H4 (cell line): ENCODE measurements at regions not wholly inside any gene's neighbourhood (a gene's known extent, or its start where the extent isn't known, plus 50 kb on each side); places are given as distances from the start of the nearest gene placed in this dataset.
A peak's percentile ranks its signal among the peaks of the same experiment; 100 is the strongest.

Experiments used
- DNase-seq: peaks from one replicate; pipeline ENCODE4 v3.0.0-alpha.2; 2015; ENCODE audit warnings: low spot score

DNA sequence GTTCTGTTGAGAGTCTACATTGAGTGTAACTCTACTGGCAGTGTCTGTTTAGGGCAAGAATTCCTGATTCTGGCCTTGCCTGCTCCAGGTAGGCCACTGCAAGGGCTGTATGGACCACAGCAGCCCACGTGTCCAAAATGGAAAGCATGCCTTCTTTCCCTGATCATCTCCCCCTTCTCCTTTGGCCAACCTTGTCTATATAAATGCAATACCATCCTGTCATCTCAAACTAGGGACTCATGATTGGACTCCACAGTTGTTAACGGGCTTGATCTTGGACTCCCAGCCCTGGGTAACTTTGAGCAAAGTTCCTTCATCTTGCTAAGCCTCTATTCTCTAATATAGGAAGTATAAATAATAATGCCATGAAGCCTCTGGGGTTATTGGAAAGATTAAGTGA, 533.6 kb downstream of the BNC2 start:
- no peak for DNase-seq

- DNase-seq = peak; percentile 55
These were observed 533.0 kb downstream of the BNC2 start for GRCh38 chr9:16337322-16338029.

GRCh38 chr9:16341177-16341576, 529.3 kb downstream of the BNC2 start:
- no peak for DNase-seq

GRCh38 chr9:16342246-16343020, 528.0 kb downstream of the BNC2 start:
- DNase-seq = no peak

- no peak for DNase-seq
These were observed 526.9 kb downstream of the BNC2 start for GRCh38 chr9:16343249-16344237.

GRCh38 chr9:16344343-16344742, 526.1 kb downstream of the BNC2 start:
- DNase-seq = peak; percentile 15

- DNase-seq = no peak
These were observed 524.6 kb downstream of the BNC2 start for GRCh38 chr9:16345902-16346301.

DNA sequence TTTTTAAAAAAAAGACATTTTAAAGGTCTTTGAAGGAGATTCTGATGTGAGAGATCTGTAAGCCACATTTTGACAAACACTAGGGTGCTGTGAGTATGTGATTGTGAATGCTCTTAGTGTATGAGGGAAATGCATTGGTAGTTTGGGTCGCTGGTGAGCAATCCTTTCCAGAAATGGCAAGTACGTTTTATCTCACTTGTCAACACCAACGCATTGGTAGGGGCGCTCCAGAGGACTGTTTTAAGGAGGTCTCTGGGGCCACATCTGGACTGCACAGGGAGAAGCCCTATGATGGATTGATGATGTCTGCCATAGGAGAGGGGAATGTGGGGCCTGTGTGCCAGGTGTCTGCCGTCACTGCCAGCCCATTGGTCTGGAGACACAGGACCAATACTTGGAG, 522.6 kb downstream of the BNC2 start:
- DNase-seq = no peak

GRCh38 chr9:16348531-16348930, 521.9 kb downstream of the BNC2 start:
- no peak for DNase-seq

GRCh38 chr9:16352251-16352650, 518.2 kb downstream of the BNC2 start:
- no peak for DNase-seq

GRCh38 chr9:16352791-16353401, 517.6 kb downstream of the BNC2 start:
- DNase-seq = no peak

- no peak for DNase-seq
These were observed 514.2 kb downstream of the BNC2 start for GRCh38 chr9:16356196-16356765.

- no peak for DNase-seq
These were observed 512.6 kb downstream of the BNC2 start for GRCh38 chr9:16357828-16358227.

DNA sequence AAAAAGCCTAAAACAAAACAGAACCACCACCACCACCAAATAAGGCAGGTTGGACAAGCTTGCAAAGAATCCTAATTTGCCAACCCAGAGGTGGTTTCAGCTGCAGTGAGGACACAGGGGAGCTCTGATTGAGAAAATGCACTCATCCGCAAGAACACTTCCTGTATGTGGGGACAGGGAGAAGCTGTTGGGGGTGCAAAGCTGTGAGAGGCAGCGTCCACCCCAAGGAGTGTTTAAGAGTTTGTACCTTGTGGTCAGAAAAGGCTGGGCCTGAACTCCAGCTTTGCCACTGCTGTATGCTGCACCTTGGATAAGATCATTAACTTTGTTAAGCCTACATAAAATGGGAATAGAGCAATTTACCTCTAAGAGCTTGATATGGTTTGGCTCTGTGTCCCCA, 511.7 kb downstream of the BNC2 start:
- DNase-seq = no peak
